ENCODE measurements at regions not wholly inside any gene's neighbourhood (a gene's known extent, or its start where the extent isn't known, plus 50 kb on each side); places are given as distances from the start of the nearest gene placed in this dataset.

DNA sequence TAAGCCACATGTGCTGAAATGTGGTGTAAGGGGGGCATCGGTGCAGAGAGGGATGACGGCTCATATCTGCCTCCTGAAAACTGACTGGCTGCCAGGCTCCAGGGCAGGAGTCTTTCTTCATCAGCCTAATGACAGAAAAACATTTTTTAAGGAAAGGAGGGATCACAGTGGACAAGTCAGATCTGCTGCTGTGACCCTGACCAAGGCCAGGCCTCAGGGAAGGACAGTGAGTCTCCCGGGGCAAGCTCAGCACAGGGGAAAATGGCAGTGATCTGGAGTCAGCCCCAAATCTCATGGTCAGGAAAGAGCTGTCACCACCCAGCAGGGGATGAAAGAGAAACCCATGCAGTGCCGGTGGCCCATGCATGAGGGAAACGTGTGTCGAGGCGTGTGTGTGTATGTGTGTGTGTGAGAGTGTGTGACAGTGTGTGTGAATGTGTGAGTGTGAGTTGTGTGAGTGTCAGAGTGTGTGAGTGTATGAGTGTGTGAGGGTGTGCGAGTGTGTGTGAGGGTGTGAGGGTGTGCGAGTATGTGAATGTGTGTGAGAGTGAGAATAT is 134.5 kb downstream of the INHBB start:
- TF ChIP-seq POLR2AphosphoS5 (IDR thresholded peaks at IDR 0.05; ENCODE audit: insufficient read depth in 1 of 2, low read depth in 1 of 2) = no peak
- TF ChIP-seq, protein P1, sequence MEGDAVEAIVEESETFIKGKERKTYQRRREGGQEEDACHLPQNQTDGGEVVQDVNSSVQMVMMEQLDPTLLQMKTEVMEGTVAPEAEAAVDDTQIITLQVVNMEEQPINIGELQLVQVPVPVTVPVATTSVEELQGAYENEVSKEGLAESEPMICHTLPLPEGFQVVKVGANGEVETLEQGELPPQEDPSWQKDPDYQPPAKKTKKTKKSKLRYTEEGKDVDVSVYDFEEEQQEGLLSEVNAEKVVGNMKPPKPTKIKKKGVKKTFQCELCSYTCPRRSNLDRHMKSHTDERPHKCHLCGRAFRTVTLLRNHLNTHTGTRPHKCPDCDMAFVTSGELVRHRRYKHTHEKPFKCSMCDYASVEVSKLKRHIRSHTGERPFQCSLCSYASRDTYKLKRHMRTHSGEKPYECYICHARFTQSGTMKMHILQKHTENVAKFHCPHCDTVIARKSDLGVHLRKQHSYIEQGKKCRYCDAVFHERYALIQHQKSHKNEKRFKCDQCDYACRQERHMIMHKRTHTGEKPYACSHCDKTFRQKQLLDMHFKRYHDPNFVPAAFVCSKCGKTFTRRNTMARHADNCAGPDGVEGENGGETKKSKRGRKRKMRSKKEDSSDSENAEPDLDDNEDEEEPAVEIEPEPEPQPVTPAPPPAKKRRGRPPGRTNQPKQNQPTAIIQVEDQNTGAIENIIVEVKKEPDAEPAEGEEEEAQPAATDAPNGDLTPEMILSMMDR (IDR thresholded peaks at IDR 0.05) = no peak
- TF ChIP-seq POLR2A (IDR thresholded peaks at IDR 0.05) = no peak
- H3K9me3 ChIP-seq = no peaks in the 10 kb centered on the region
- H3K4me3 ChIP-seq = no peak overlapping the region
- H3K27ac ChIP-seq = no peak overlapping the region
- no peaks in the 10 kb centered on the region for H3K27me3 ChIP-seq
- no peaks in the 10 kb centered on the region for H3K36me3 ChIP-seq
- no peaks in the 10 kb centered on the region for H3K4me1 ChIP-seq
- intact Hi-C loops (cut with DNase I) = no loop called here
- DNase-seq (ENCODE audit: extremely low spot score in 2 of 2) = no peak

DNA sequence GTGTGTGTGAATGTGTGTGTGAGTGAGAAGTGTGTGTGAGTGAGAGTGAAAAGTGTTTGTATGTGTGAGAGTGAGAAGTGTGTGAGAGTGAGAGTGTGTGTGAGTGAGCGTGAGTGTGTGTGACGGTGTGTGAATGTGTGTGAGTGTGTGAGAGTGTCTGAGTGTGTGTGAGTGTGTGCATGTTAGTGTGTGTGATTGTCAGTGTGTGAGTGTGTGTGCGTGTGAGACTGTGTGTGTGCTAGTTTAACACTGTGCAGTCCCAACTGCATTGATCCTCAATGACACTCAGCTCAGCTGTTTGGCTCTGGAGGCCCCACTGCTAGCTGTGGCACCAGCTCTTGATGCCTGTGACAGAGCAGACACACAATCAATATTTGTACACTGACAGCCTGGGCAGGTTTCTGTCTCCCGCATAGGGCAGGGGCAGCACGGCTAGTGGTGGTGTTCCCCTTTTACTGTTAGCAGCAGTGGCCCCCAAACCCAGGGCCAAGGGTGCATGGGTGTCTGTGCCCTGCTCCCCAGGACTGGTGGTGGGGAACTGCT is 135.0 kb downstream of the INHBB start:
- Histone ChIP-seq H3K27ac (no peak overlapping the region), H3K27me3 (no peaks in the 10 kb centered on the region)
- no peak for TF ChIP-seq POLR2AphosphoS5 (IDR thresholded peaks at IDR 0.05; ENCODE audit: insufficient read depth in 1 of 2, low read depth in 1 of 2)
- TF ChIP-seq, protein P1 (IDR thresholded peaks at IDR 0.05) = no peak

DNA sequence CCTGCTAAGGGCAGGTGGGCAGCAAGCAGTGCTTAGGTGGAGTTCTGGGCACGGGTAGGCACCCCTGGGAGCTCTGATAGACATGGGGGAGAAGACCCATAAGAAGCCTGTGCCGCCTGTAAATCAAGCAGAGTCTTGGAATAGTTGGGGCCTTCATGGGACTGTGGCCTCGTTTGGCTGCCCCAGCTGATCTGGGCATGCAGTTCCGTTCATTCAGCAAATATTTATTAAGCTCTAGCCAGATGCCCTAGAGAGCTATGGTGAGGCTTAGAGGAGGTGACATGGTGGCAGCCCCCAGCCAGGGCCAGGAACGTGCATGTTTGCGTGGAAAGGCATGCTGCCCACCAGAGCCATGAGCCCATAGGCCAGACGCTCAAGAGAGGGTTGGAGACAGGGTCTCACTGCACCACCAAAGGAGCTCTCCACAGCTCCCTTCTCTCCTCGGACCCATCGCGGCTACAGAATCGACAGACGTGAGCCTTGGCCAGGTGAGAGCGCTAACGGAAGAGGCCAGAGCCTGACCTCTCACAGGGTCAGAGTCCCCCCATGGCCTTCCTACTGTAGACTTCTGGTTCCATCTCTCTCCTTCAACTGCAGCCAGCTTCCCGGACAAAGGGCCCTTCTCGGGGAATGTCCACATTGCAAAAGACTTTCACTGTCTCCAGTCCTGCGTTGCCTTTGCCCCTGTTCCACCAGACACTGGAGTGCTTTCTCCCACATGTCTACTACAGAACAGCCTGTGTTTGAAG is 135.7 kb downstream of the INHBB start:
- intact Hi-C loops (cut with DNase I) = no loop called here

More for the DNA sequence above, 135.0 kb downstream of the INHBB start:
- Histone ChIP-seq H3K9me3 (no peaks in the 10 kb centered on the region), H3K4me3 (no peak overlapping the region), H3K4me1 (no peaks in the 10 kb centered on the region), H3K36me3 (no peaks in the 10 kb centered on the region)
- DNase-seq (ENCODE audit: extremely low spot score in 2 of 2) = no peak
- intact Hi-C loops (cut with DNase I) = no loop called here

DNA sequence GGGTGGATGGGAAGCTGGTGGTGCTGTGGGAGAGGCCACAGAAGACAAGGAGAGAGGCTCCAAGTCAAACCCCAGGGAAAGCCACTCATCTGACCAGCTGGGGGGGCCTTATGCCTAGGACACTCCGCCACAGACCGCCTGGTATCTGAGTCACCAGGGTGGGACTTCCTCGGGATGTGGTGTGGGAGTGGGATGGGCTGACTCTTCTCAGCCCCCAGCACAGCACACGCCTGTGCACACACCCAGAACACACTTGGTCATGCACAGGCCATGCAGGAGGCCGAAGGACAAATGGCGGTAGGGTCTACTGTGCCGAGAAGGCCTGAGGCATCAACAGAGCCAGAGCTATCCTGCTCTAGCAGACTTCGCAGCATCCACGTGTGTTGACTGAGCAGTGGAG is 136.4 kb downstream of the INHBB start:
- Histone ChIP-seq H3K4me3 (no peak overlapping the region), H3K4me1 (no peaks in the 10 kb centered on the region), H3K27ac (no peak overlapping the region), H3K27me3 (no peaks in the 10 kb centered on the region), H3K9me3 (no peaks in the 10 kb centered on the region), H3K36me3 (no peaks in the 10 kb centered on the region)
- TF ChIP-seq POLR2AphosphoS5 (IDR thresholded peaks at IDR 0.05; ENCODE audit: insufficient read depth in 1 of 2, low read depth in 1 of 2) (no peak), POLR2A (IDR thresholded peaks at IDR 0.05) (no peak)
- TF ChIP-seq, protein P1 (IDR thresholded peaks at IDR 0.05) = no peak
- no peak for DNase-seq (ENCODE audit: extremely low spot score in 2 of 2)
- intact Hi-C loops (cut with DNase I) = no loop called here

More for the DNA sequence above, 135.7 kb downstream of the INHBB start:
- H3K27ac ChIP-seq = no peak overlapping the region
- DNase-seq (ENCODE audit: extremely low spot score in 2 of 2) = no peak
- no peaks in the 10 kb centered on the region for H3K4me1 ChIP-seq
- H3K4me3 ChIP-seq = no peak overlapping the region
- H3K27me3 ChIP-seq = no peaks in the 10 kb centered on the region
- no peaks in the 10 kb centered on the region for H3K36me3 ChIP-seq
- H3K9me3 ChIP-seq = no peaks in the 10 kb centered on the region
- TF ChIP-seq, protein P1 (IDR thresholded peaks at IDR 0.05) = no peak
- TF ChIP-seq POLR2AphosphoS5 (IDR thresholded peaks at IDR 0.05; ENCODE audit: insufficient read depth in 1 of 2, low read depth in 1 of 2) (no peak), POLR2A (IDR thresholded peaks at IDR 0.05) (no peak)

DNA sequence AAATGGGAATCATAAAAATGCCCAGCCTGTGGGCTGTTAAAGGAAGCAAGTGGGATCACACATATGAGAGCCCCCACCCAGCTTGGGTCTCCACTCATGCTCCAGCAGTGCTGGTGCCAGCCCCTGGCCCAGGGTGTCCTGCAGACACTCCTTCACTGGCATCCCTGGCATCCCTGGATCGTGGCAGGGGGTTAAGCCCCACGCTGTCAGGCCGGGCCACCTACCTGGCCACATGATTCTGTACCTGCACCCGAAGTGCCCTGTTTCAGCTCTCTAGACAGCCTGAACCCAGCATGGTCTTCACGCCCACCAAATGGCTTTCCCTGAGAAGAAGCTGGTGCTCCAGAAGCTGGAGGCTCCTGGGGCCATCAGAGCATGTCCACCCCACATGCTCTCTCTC is 137.4 kb downstream of the INHBB start:
- no peaks in the 10 kb centered on the region for H3K36me3 ChIP-seq
- H3K4me1 ChIP-seq = no peaks in the 10 kb centered on the region
- intact Hi-C loops (cut with DNase I) = no loop called here
- H3K9me3 ChIP-seq = no peaks in the 10 kb centered on the region
- H3K4me3 ChIP-seq = no peak overlapping the region
- no peak for DNase-seq (ENCODE audit: extremely low spot score in 2 of 2)
- H3K27me3 ChIP-seq = no peaks in the 10 kb centered on the region
- TF ChIP-seq POLR2A (IDR thresholded peaks at IDR 0.05) (no peak), POLR2AphosphoS5 (IDR thresholded peaks at IDR 0.05; ENCODE audit: insufficient read depth in 1 of 2, low read depth in 1 of 2) (no peak)
- TF ChIP-seq, protein P1 (IDR thresholded peaks at IDR 0.05) = no peak
- no peak overlapping the region for H3K27ac ChIP-seq

Measured in vagina (tissue), 2 donors.